Lower leg skin (tissue), 3 donors: ENCODE measurements at regions not wholly inside any gene's neighbourhood (a gene's known extent, or its start where the extent isn't known, plus 50 kb on each side); places are given as distances from the start of the nearest gene placed in this dataset.

Experiments
- CTCF ChIP-seq, 3 donors: fragments of 450-650 bp; IDR thresholded peaks; one replicate each; pipeline ENCODE4 v1.5.1; 2016; ENCODE audit warnings: antibody characterized with exemption in 3 of 3, mild to moderate bottlenecking in 3 of 3, moderate library complexity in 2 of 3
- POLR2A ChIP-seq, 2 donors: fragments of 450-650 bp; IDR thresholded peaks; one replicate each; pipeline ENCODE4 v1.6.1; 2016 to 2017; ENCODE audit warnings: antibody characterized with exemption in 2 of 2, mild to moderate bottlenecking in 1 of 2, moderate library complexity in 1 of 2

GRCh38 chr2:174681099-174682006 lies 82.9 kb downstream of the CHRNA1 start:
- no peak for TF ChIP-seq CTCF (IDR thresholded peaks at IDR 0.05)
- TF ChIP-seq POLR2A (IDR thresholded peaks at IDR 0.05) = no peak
